ENCODE measurements at regions not wholly inside any gene's neighbourhood (a gene's known extent, or its start where the extent isn't known, plus 50 kb on each side); places are given as distances from the start of the nearest gene placed in this dataset.

- H4K20me1 ChIP-seq (ENCODE audit: control insufficient read depth, extremely low read depth, insufficient read depth, low read length): no peaks in the 10 kb centered on the region
- peak; percentile 26 for FAIRE-seq
- TF ChIP-seq EZH2 (IDR thresholded peaks at IDR 0.05; ENCODE audit: low read length): no peak
- peak; percentile 3 to 16 (median 11) for TF ChIP-seq CTCF (optimal IDR thresholded peaks at IDR 0.05 in 1 of 3, IDR thresholded peaks at IDR 0.05 in 1 of 3, conservative IDR thresholded peaks at IDR 0.05 in 1 of 3; ENCODE audit: extremely low read depth in 1 of 3, insufficient read depth in 2 of 3, low read length in 3 of 3)
- H3K4me2 ChIP-seq (ENCODE audit: control insufficient read depth, extremely low read depth, insufficient read depth, low read depth, low read length): no peak overlapping the region
- H3K27me3 ChIP-seq (ENCODE audit: control insufficient read depth, extremely low read depth, insufficient read depth, low read length): no peaks in the 10 kb centered on the region
- no peak overlapping the region for H2AFZ ChIP-seq (ENCODE audit: control insufficient read depth, low read length)
- H3K9ac ChIP-seq (ENCODE audit: control insufficient read depth, extremely low read depth, insufficient read depth, low read length): no peak overlapping the region
- H3K27ac ChIP-seq (ENCODE audit: control insufficient read depth, insufficient read depth, low read length): no peak overlapping the region
- no peaks in the 10 kb centered on the region for H3K36me3 ChIP-seq (ENCODE audit: control insufficient read depth in 2 of 2, extremely low read depth in 1 of 2, insufficient read depth in 2 of 2, low read length in 2 of 2)
- dilution Hi-C loops (cut with MboI; ENCODE audit: extremely low pct_ligation_motif_present, low sequenced_read_pairs): no loop called here
- H3K9me1 ChIP-seq (ENCODE audit: control insufficient read depth, extremely low read depth, insufficient read depth, low read length): no peaks in the 10 kb centered on the region
- H3K79me2 ChIP-seq (ENCODE audit: control insufficient read depth, insufficient read depth, low read length): no peaks in the 10 kb centered on the region
- H3K4me1 ChIP-seq (ENCODE audit: control insufficient read depth, extremely low read depth, insufficient read depth, low read length): peaks cover 16% of the 10 kb centered on the region
- no peak overlapping the region for H3K4me3 ChIP-seq (ENCODE audit: control insufficient read depth in 2 of 3, extremely low read depth in 1 of 3, insufficient read depth in 2 of 3, low read depth in 1 of 3, low read length in 3 of 3)
- H3K9me3 ChIP-seq (ENCODE audit: control insufficient read depth, low read depth, low read length): no peaks in the 10 kb centered on the region
- no peak for DNase-seq (ENCODE audit: low read depth, low spot score)
These were observed 105.1 kb upstream of the CPEB2 start for GRCh38 chr4:14897217-14897616.

GRCh38 chr4:14898989-14899388, 103.3 kb upstream of the CPEB2 start:
- Histone ChIP-seq H3K4me1 (ENCODE audit: control insufficient read depth, extremely low read depth, insufficient read depth, low read length) (peaks cover 8% of the 10 kb centered on the region), H3K27ac (ENCODE audit: control insufficient read depth, insufficient read depth, low read length) (no peak overlapping the region), H4K20me1 (ENCODE audit: control insufficient read depth, extremely low read depth, insufficient read depth, low read length) (no peaks in the 10 kb centered on the region), H3K36me3 (ENCODE audit: control insufficient read depth in 2 of 2, extremely low read depth in 1 of 2, insufficient read depth in 2 of 2, low read length in 2 of 2) (no peaks in the 10 kb centered on the region), H3K9ac (ENCODE audit: control insufficient read depth, extremely low read depth, insufficient read depth, low read length) (no peak overlapping the region), H3K4me3 (ENCODE audit: control insufficient read depth in 2 of 3, extremely low read depth in 1 of 3, insufficient read depth in 2 of 3, low read depth in 1 of 3, low read length in 3 of 3) (no peak overlapping the region), H3K79me2 (ENCODE audit: control insufficient read depth, insufficient read depth, low read length) (no peaks in the 10 kb centered on the region), H3K9me1 (ENCODE audit: control insufficient read depth, extremely low read depth, insufficient read depth, low read length) (no peaks in the 10 kb centered on the region), H2AFZ (ENCODE audit: control insufficient read depth, low read length) (no peak overlapping the region), H3K9me3 (ENCODE audit: control insufficient read depth, low read depth, low read length) (no peaks in the 10 kb centered on the region), H3K4me2 (ENCODE audit: control insufficient read depth, extremely low read depth, insufficient read depth, low read depth, low read length) (no peak overlapping the region), H3K27me3 (ENCODE audit: control insufficient read depth, extremely low read depth, insufficient read depth, low read length) (no peaks in the 10 kb centered on the region)
- TF ChIP-seq EZH2 (IDR thresholded peaks at IDR 0.05; ENCODE audit: low read length): no peak
- TF ChIP-seq CTCF (optimal IDR thresholded peaks at IDR 0.05 in 1 of 3, IDR thresholded peaks at IDR 0.05 in 1 of 3, conservative IDR thresholded peaks at IDR 0.05 in 1 of 3; ENCODE audit: extremely low read depth in 1 of 3, insufficient read depth in 2 of 3, low read length in 3 of 3): no peak
- FAIRE-seq: no peak
- dilution Hi-C loops (cut with MboI; ENCODE audit: extremely low pct_ligation_motif_present, low sequenced_read_pairs): no loop called here
- DNase-seq (ENCODE audit: low read depth, low spot score): no peak
